ENCODE measurements at regions not wholly inside any gene's neighbourhood (a gene's known extent, or its start where the extent isn't known, plus 50 kb on each side); places are given as distances from the start of the nearest gene placed in this dataset.
"Not testable (repeated sequence)": the region's sequence is repeated elsewhere in the genome, so short reads cannot be mapped to it uniquely, and the experiment has no call there.

DNA sequence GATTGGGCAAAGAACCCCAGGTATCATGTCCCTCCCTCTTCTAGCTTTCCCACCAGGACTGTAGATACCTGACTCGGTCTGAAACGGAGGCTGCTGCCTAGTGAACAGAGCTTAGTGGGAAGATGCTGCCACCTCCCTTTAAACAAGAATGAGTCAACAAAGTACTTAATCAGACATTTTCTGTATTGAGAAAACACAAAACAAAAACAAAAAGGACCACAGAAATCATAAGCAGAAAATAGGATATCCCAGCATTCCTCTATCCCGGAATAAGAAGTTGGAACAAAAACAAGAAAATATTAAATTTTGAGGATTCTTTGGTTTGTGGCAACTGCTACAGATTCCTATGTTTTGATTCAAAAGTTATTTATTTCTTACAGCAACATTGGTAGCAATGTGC, 51.7 kb upstream of the COL8A1 start:
- no peak for DNase-seq (ENCODE audit: low read depth, low spot score)

DNA sequence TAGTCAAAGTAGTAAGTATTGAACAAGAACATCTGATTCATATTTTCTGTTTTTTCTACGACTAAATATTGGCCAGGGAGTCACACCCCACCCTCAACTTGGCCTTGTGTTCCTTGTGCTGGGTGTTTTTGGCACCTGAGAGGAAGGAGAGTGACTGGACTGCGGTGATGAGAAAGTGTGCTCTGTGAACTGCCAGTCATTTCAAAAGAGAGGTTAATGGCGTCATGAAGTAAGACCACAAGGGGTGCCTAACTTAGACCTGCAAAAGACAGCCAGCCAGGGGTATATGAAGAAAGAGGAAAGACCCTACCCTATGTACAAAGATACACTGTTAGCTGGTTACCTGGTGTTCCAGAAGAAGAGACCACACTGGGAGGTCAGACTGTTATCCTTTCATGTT, 58.4 kb upstream of the COL8A1 start:
- DNase-seq (ENCODE audit: low read depth, low spot score): no peak

DNA sequence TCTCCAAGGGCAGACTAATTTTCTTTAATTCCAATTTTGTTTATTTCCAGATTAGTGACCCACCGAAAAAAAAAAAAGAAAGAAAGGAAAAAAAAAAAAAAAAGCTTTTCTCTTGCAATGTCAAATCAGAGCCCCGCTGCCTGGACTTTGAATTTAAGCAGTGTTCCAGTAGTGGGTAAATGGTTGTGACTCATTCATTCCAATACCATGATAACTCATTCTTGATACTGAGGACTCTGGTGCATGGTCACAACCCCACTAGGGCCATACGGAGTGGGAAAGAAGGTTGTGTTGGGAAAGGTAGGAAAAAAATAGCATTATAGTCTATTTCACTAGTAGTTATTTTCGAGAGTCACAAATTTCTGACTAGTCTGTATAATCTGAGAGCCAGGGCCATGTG, 59.1 kb upstream of the COL8A1 start:
- no peak for DNase-seq (ENCODE audit: low read depth, low spot score)

DNA sequence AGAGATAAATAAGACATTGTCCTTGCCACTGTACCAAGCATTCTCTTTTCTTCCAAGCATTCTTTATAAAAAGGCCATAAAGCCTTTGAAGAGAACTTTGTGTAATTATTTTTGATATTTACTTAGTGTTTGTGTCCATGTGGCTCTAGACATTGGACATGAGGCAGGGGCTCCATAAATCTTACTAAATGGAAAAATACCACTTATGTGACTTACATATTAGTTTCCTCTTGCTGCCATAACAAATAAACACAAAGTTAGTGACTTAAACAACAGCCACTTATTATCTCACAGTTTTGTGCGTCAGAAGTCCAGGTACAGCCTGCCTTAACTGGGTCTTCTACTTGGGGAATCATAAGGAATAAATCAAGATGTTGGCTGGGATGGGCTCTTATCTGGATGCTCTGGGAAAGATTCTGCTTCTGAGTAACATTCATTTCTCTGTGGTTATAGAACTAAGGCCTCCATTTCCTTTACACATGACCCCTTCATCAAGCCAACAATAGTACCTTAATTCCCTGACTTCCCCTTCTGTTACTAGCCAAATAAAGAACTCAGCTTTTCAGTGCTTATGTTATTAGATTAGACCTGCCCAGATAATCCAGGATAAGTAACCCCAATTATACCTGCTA, 59.9 kb upstream of the COL8A1 start:
- peak; percentile 46 for DNase-seq (ENCODE audit: low read depth, low spot score)

DNA sequence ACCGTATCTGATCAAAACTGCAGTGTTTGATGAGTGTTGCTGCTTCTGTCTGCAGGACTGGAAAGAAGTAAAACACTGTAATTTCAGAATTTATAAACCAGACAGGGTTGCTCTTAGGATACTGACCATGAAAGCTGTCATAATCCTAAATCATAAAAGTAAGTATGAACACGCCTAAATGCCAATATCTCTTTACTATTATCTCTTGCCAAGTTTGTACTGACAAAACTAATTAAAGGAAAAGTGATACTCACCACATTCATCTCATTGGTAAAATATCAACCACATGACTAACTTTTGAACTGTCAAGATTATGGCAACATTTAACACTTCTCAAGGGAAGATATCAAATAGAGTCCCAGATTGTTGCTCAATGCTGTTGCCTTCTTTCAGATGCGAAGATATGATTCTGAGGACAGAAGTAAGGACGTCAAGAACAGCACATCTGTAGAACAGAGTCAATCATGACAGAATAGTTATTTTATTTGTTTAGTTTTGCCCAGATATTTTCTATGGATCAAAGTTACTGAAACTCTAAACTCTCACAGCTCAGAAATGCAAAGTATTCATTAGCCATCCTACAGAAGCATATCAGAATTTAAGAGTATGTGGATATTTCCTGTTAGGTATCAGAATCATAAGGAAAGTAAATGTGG, 61.4 kb upstream of the COL8A1 start:
- no peak for DNase-seq (ENCODE audit: low read depth, low spot score)

DNA sequence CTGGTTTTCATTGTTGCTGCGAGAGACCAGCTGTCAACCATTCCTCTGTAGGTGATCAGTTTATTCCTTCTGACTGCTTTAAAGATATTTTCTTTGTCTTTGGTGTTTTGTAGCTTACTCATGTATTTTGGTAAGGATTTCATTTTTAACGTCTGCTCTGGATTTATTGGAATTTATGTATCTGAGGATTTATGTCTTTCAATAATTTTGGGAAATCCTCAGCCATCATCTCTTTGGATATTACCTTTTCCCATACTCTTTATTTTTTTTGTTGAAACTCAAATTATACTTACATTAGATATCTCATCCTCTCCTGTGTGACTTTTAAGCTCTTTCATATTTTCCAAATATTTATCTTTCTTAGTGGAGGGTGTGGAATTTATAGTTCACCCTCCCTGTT, 62.7 kb upstream of the COL8A1 start:
- no peak for DNase-seq (ENCODE audit: low read depth, low spot score)

DNA sequence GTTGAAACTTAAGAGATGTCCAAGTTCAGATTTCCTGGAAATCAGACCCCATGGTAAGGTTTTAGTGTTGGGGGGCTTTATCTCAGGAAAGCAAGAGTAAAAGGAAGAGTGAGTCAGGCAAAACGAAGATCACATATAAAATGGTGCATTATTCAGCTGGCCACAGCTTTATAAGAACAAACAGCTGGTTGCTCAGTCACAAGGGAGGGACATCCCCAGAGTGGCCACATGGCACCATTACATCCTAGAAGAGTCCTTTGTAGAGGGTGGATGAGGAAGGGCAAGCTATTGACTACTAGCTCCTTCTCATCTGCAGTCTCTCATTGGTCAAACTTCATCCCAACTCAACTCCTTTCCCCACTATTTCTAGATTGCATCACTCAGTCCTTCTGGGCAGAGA, 68.3 kb upstream of the COL8A1 start:
- DNase-seq (ENCODE audit: low read depth, low spot score): no peak

DNA sequence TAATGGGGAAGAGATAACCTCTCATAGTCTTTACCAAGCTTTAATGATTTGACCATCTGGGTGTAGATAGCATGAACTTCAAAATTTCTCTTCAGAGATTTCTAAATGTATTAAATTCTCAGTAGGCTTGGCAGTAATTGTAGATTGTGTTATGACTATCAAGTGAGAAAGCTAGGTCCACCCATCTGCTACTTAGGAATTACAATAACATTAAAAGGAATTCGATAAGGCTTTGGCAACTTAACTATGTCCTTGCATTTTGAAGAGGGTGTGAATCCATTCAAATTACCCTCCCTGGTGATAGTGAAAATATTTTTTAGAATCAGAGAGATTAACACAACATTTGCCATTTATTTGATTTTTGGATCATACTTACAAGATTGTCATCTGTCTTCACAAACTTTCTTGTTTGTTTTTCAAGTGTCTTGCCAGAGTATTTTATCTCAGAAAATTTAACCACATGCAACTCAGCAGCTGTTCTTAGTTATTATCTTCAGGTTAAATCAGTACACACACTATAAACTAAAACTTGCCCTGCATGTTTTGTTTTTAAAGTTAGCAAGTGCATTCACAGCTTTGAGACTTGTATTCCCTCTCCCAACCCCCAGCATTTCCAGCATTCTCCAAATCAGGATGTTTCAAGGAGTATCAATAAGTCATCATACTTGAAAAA, 69.6 kb upstream of the COL8A1 start:
- no peak for DNase-seq (ENCODE audit: low read depth, low spot score)

DNA sequence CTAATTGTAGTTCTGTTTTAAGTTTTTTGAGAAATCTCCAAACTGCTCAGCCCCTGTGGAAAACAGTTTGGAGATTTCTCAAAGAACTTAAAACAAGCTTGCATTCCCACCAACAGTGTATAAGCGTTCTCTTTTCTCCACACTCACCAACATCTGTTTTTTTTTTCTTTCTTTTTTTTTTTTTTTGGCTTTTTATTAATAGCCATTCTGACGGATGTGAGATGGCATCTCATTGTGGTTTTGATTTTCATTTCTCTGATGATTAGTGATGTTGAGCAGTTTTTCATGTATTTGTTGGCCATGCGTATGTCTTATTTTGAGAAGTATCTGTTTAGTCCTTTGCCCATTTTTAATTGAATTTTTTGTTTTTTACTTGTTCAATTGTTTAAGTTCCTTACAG, 73.1 kb upstream of the COL8A1 start:
- no peak for DNase-seq (ENCODE audit: low read depth, low spot score)

DNA sequence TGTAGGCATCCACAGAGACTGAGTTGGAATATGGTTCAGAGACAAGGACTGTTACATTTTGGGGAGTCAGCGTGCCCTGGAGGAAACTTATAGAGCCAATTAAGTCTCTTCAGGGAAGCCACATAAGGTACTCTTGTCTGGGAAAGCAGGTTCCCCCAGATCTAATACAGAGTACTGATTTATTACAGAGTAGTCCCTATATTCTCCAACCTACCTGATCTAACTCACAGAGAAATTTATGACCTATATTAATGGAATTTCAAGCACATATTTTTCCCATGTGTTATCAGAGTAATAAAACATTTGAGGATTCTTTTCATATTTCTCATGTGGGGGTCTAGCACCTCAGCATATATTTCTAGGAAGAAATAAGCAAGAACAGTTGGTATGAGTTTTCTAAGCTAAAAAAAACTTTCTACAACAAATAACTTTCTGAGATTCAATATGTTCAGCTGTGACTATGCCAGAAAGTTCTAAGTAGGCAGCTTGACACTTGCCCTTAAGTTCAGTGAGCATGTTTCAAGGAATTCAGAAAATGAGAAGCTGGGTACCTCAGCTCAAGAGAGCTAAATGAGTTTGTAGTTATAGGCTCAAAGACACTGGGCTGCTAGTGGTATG, 75.3 kb upstream of the COL8A1 start:
- no peak for DNase-seq (ENCODE audit: low read depth, low spot score)

DNA sequence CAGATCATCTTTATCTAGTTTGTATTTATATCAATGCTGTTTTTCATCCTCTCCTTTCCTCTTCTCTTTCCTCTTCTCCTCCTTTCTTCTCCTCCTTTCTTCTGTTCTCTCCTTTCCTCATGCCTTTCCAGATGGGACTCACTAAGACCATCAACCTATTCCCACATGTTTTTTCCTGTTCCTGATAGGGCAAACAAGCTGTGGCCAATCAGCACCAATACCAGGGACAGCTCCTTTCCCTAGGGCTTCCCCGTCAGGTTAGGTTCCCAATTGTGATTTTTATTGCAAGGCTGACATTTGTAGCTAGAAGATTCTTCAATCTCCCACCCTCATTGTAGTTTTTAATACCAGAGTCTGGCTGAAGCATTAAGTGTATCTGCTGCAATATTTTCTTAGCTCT, 76.3 kb upstream of the COL8A1 start:
- DNase-seq (ENCODE audit: low read depth, low spot score): no peak

DNA sequence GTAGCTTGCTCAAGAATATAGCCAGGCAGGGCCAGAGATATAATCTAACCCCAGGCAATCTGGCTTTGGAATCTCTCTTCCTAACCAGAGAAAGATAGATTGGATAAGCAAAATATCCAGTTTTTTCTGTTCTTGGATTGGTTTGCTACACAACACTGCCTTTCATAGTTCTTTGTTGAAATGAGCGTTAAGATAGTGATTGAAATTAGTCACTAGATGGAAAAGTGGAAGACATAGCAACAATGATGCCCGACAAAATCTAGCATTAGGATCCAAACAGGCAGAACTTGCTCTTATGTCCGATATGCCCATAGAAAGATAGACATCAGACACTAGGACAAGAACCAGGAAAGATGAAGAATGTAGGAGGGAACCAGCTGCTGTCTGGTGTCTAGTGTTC, 77.3 kb upstream of the COL8A1 start:
- DNase-seq (ENCODE audit: low read depth, low spot score): no peak

DNA sequence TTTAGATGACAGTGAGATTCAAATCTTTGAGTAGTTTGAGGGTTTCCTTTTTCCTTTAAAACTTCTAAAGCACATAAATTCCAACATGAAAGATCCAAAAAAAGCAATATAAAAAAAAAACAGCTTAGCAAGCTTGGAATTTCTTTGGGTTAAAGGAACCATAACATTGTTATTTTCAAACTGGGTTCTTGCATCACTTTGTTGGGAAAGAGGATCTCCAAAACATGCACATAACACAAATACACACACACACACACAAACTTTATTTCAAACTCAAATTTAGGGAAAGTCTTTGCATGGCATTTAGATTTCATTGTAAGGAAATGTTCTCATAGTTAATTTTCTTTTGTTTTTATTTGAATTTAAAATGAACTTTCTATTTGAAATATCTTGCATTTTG, 79.2 kb upstream of the COL8A1 start:
- no peak for DNase-seq (ENCODE audit: low read depth, low spot score)

DNA sequence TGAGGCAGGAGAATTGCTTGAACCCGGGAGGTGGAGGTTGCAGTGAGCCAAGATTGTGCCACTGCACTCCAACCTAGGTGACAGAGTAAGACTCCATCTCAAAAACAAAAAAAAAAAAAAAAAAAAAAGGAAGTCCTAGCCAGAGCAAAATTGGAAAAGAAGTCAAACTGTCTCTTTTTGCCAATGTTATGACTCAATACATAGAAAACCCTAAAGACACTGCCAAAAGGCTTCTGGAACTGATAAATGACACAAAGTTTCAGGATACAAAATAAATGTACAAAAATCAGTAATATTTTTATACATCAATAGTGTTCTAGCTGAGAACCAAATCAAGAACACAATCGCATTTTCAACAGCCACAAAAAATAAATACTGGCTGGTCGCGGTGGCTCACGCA, 82.5 kb upstream of the COL8A1 start:
- DNase-seq (ENCODE audit: low read depth, low spot score): not testable (repeated sequence)

DNA sequence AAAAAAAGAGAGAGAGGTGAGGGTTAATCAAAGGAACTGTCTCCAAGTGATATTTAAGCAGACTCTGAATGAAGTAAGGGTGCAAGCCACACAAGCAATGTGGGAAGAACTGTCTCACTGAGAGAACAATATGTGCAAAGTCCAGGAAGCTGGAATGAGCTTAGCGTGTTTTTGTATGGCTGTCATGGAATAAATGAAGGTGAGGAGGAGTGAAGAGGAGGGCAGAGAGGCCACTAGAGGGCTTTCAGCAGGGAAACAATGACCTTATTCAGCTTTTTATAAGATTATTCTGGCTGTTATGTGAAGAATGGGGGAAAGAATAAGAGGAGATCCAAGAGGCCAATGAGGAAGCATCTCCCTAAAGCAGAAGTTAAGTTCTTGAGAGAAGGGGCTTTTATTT, 86.9 kb upstream of the COL8A1 start:
- no peak for DNase-seq (ENCODE audit: low read depth, low spot score)

DNA sequence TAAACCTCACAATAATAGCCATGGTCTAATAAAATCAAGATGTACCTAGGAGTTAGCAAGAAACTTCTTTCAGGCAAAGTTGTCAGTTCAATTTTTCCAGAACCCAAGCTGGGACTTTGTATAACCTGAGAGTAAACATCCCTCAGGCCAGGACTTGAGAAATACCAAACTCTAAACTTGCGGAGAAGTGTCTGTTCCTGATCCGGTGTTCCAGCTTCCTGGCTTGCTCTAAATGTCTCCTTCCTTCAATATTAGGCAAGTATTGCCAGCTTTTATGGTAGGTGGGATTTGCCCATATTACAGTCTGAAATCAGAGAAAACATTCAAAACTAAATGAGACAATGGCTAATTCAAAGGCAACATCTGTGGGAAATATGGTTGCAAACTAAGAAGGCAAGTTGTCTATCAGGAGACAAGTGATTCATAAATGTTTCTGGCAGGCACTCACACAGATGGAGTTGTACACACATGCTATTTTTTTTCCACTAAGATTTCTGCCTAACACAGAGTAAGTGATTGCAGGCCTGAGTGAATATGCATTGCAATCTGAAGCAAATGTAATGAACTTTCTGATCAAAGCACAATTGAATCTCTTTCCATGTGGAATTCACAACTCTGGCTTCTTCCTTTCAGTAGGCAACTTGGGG, 88.3 kb upstream of the COL8A1 start:
- DNase-seq (ENCODE audit: low read depth, low spot score): no peak

DNA sequence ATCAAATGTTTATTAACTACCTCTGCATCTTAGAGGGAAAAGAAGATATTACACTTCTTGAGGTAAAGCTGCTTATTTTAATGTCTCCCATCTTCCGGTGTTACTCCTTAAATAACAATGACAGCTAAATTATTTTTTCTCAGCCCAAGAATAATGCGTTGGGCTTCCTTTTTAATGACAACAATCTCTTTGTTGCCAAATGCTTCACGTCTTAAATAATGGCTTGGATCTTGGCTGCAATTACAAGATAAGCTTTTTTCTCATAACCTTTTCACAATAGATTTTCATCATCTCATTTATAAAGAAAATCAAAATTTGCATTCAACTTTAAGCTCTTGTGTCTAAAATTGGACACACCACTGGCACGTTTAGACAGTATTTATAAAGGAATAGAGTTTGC, 89.2 kb upstream of the COL8A1 start:
- peak; percentile 78 for DNase-seq (ENCODE audit: low read depth, low spot score)

DNA sequence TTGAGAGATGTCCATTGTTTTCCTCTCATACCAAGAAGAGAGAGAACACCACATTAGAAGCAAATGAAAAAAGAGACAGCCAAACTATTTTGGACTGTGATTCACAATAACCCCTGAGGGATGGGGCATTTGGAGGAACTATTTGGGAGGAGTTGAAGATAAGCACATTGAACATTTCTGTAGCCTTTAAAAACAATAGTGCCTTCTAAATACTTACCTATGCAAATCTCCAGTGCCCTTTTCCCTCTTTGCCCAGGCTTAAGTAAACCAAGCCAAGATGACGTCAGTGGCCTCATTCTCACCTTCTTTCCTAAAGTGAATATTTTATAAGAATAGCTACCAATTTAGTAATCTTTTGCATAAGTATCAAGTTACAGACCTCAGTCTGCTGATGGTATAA, 89.7 kb upstream of the COL8A1 start:
- peak; percentile 66 for DNase-seq (ENCODE audit: low read depth, low spot score)

DNA sequence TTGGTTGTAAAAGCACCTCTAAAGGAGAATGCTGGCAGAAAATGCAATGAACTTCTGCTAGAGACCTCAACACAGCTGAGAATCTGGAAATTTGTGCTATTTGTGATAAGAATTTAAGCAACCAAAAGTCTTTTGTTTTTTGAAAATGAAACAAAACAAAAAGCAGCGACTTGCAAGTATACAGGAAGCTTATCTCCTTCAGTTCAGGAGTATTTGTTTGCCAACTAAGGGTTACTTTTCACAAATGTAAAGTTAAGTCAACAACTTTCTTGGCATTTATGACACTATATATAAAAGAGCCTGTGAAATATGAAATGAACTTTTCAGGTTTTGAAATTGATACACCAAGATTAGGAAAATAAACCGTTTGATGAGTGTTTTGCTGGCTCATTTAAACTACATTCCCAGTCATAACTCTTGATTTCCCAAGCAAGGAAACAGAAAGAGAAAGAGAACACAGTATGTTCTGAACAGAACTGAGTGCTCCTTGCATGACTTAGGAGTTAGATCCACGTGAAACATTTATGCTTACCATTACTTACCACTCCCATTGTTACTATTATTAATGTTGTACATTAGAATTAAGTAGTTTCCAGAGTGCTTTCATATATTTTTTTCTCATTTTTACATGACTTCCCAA, 92.3 kb upstream of the COL8A1 start:
- DNase-seq (ENCODE audit: low read depth, low spot score): peak; percentile 71

DNA sequence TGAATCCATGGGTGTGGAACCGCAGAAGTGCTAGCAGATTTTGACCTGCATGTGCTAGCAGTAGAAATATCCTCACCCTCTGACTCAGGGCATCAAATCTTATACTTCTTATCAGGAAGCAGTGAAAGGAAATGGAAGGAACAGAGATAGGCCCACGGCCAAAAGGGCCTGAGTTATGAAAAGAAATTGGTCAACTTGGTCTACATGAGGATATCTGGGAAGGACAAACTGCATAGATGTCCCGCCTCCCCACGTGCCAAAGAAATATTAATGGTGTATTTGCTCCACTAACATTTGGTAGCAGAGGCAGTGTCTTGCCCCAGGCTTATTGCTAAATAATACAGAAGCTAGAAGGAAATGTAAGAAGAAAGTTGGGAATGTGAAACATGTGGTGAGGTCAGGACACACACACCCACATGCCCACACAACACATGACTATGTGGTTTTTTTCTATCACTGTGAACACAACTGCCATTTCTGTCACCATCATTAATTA, 93.6 kb upstream of the COL8A1 start:
- DNase-seq (ENCODE audit: low read depth, low spot score): peak; percentile 98

DNA sequence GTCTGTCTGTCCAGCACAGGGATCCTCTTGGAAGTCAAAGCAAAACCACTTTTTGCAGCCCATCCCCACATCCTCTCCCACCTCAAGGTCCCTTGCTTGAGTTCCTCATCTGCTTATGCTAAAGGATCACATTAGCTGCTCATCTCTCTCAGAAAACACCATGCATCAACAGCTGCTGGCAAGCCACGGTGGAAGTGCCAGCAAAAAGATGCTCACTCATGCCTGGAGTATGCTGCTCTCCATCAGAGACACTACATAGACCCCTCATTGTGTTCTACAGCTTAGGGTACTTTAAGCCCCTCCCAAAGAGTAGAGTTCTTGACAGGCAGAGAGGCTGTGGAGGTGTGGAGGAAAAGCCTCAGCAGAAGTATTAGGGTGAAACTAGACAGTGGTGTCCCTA, 94.6 kb upstream of the COL8A1 start:
- no peak for DNase-seq (ENCODE audit: low read depth, low spot score)
